Kidney epithelial cell (primary cell): ENCODE measurements at regions not wholly inside any gene's neighbourhood (a gene's known extent, or its start where the extent isn't known, plus 50 kb on each side); places are given as distances from the start of the nearest gene placed in this dataset.

Experiments
- DNase-seq: peaks from one replicate; pipeline ENCODE4 v3.0.0-alpha.2; 2010; ENCODE audit warnings: low read depth
- H3K27me3 ChIP-seq: 2 replicates; pipeline ENCODE4 v1.6.0; 2011; ENCODE audit warnings: low read length; ENCODE audit not compliant: control insufficient read depth, insufficient read depth
- H3K36me3 ChIP-seq: 2 replicates; pipeline ENCODE4 v1.5.1; 2011; ENCODE audit warnings: low read length; ENCODE audit not compliant: control insufficient read depth, insufficient read depth
- H3K4me3 ChIP-seq: 2 replicates; pipeline ENCODE4 v1.5.1; 2011; ENCODE audit warnings: low read depth, mild to moderate bottlenecking, control low read depth, low read length
- TF ChIP-seq, protein P1 (sequence below): IDR thresholded peaks from 2 replicates; pipeline ENCODE4 v1.5.1; 2011; ENCODE audit warnings: mild to moderate bottlenecking, moderate library complexity, low read length, control low read depth, inconsistent platforms; ENCODE audit not compliant: insufficient read depth, poor library complexity, severe bottlenecking

- no peak for DNase-seq
- Histone ChIP-seq H3K4me3 (no peak overlapping the region), H3K36me3 (no peaks in the 10 kb centered on the region), H3K27me3 (no peaks in the 10 kb centered on the region)
- TF ChIP-seq, protein P1, sequence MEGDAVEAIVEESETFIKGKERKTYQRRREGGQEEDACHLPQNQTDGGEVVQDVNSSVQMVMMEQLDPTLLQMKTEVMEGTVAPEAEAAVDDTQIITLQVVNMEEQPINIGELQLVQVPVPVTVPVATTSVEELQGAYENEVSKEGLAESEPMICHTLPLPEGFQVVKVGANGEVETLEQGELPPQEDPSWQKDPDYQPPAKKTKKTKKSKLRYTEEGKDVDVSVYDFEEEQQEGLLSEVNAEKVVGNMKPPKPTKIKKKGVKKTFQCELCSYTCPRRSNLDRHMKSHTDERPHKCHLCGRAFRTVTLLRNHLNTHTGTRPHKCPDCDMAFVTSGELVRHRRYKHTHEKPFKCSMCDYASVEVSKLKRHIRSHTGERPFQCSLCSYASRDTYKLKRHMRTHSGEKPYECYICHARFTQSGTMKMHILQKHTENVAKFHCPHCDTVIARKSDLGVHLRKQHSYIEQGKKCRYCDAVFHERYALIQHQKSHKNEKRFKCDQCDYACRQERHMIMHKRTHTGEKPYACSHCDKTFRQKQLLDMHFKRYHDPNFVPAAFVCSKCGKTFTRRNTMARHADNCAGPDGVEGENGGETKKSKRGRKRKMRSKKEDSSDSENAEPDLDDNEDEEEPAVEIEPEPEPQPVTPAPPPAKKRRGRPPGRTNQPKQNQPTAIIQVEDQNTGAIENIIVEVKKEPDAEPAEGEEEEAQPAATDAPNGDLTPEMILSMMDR = no peak
These were observed 58.5 kb downstream of the ARL6IP4 start for GRCh38 chr12:123038966-123039365.

DNA sequence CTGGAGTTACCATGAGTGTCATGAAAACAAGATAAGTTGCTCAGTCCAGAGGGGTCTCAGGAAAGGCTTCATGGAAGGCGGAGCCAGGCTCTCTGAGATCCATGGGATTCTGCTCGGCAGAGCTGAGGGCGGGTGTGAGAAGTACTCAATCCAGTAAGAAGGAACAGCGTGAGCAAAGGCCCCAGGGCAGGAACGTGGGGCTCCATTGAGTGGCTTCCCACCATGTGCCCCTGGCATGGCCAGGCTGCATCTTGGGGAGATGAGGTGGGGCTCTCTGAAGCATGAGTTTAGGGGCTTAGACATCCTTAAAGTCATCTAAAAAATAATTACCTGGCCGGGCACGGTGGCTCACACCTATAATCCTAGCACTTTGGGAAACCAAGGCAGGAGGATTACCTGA lies 58.0 kb downstream of the ARL6IP4 start:
- TF ChIP-seq, protein P1 = no peak

GRCh38 chr12:123037791-123038190 lies 57.3 kb downstream of the ARL6IP4 start:
- H3K27me3 ChIP-seq = no peaks in the 10 kb centered on the region
- TF ChIP-seq, protein P1 = no peak
- DNase-seq = no peak
- no peak overlapping the region for H3K4me3 ChIP-seq
- no peaks in the 10 kb centered on the region for H3K36me3 ChIP-seq

More for the DNA sequence above, 58.0 kb downstream of the ARL6IP4 start:
- H3K36me3 ChIP-seq = no peaks in the 10 kb centered on the region
- DNase-seq = no peak
- H3K27me3 ChIP-seq = no peaks in the 10 kb centered on the region
- H3K4me3 ChIP-seq = no peak overlapping the region

- no peaks in the 10 kb centered on the region for H3K27me3 ChIP-seq
- no peaks in the 10 kb centered on the region for H3K36me3 ChIP-seq
- no peak for DNase-seq
- TF ChIP-seq, protein P1 = no peak
- H3K4me3 ChIP-seq = no peak overlapping the region
These were observed 56.2 kb downstream of the ARL6IP4 start for GRCh38 chr12:123036466-123037285.

DNA sequence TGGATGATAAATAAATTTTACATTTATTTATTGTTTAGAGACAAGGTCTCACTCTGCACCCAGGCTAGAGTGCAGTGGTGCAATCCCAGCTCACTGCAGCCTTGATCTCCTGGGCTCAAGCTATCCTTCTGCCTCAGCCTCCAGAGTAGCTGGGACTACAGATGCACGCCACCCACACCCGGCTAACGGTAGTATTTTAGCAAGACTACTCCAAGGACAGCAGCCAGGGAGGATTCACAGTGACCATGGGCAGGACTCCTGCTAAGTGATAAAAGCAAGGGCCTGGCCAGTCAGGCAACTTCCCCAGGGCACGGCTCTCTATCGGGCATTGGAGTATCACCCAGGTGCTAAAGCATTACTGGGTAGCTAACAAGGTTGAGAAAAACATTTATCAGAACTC lies 55.4 kb downstream of the ARL6IP4 start:
- no peak overlapping the region for H3K4me3 ChIP-seq
- TF ChIP-seq, protein P1 = no peak
- no peaks in the 10 kb centered on the region for H3K36me3 ChIP-seq
- no peaks in the 10 kb centered on the region for H3K27me3 ChIP-seq
- DNase-seq = no peak

DNA sequence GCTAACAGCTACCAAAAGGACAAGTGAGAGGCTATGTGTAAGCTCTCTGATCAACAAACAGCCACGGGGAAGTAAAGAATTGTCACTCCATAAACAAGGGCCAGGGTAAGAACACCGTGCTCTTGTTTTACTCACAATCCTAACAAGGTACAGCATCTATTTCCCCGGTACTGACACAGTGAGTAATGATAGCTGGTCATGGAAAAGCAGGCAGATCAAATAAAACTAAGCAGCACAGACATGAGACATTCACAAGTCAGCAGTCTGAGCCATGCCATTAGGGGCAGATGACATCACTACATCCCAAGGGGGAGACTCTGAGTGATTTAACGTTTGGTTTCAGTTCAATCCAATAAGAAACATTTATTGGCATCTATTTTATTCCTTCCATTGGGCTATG lies 54.4 kb downstream of the ARL6IP4 start:
- Histone ChIP-seq H3K4me3 (no peak overlapping the region), H3K36me3 (no peaks in the 10 kb centered on the region), H3K27me3 (no peaks in the 10 kb centered on the region)
- DNase-seq = peak; percentile 77
- TF ChIP-seq, protein P1 = no peak
